RCC 7860 (cell line): ENCODE measurements at regions not wholly inside any gene's neighbourhood (a gene's known extent, or its start where the extent isn't known, plus 50 kb on each side); places are given as distances from the start of the nearest gene placed in this dataset.
"Not testable (repeated sequence)": the region's sequence is repeated elsewhere in the genome, so short reads cannot be mapped to it uniquely, and the experiment has no call there.

Experiments used
- DNase-seq: peaks from one replicate; pipeline ENCODE4 v3.0.0-alpha.2; 2015; ENCODE audit warnings: low spot score
- FAIRE-seq: peaks from 2 replicates; lab custom pipeline; 2012; peaks lifted over from hg19 to GRCh38; lab: Jason Lieb, UNC

- FAIRE-seq (no peak), DNase-seq (no peak)
Measured at GRCh38 chr13:58472483-58472882, 840.9 kb downstream of the PCDH17 start.

- DNase-seq, result no peak
- no peak for FAIRE-seq
Measured at GRCh38 chr13:58474581-58474980, 843.0 kb downstream of the PCDH17 start.

GRCh38 chr13:58476206-58476918 is 844.8 kb downstream of the PCDH17 start:
- no peak for DNase-seq
- no peak for FAIRE-seq

GRCh38 chr13:58478858-58479257 is 847.3 kb downstream of the PCDH17 start:
- DNase-seq, result no peak

GRCh38 chr13:58480061-58480460 is 848.5 kb downstream of the PCDH17 start:
- FAIRE-seq (no peak), DNase-seq (no peak)

More at GRCh38 chr13:58478858-58479257, 847.3 kb downstream of the PCDH17 start:
- FAIRE-seq, result no peak

- no peak for FAIRE-seq
Measured at GRCh38 chr13:58488251-58488650, 856.7 kb downstream of the PCDH17 start.

GRCh38 chr13:58495668-58496067 is 864.1 kb downstream of the PCDH17 start:
- FAIRE-seq (no peak), DNase-seq (no peak)

More at GRCh38 chr13:58488251-58488650, 856.7 kb downstream of the PCDH17 start:
- DNase-seq, result no peak

- FAIRE-seq (no peak), DNase-seq (no peak)
Measured at GRCh38 chr13:58500938-58501337, 869.4 kb downstream of the PCDH17 start.

- FAIRE-seq, DNase-seq: not testable (repeated sequence)
Measured at GRCh38 chr13:58504202-58504700, 872.7 kb downstream of the PCDH17 start.

- FAIRE-seq, result not testable (repeated sequence)
Measured at GRCh38 chr13:58505262-58505920, 873.8 kb downstream of the PCDH17 start.

GRCh38 chr13:58528351-58528750 is 896.8 kb downstream of the PCDH17 start:
- no peak for DNase-seq
- no peak for FAIRE-seq

More at GRCh38 chr13:58505262-58505920, 873.8 kb downstream of the PCDH17 start:
- DNase-seq, result not testable (repeated sequence)

GRCh38 chr13:58531614-58532013 is 900.1 kb downstream of the PCDH17 start:
- no peak for DNase-seq

GRCh38 chr13:58542530-58542929 is 911.0 kb downstream of the PCDH17 start:
- FAIRE-seq (no peak), DNase-seq (no peak)

More at GRCh38 chr13:58531614-58532013, 900.1 kb downstream of the PCDH17 start:
- FAIRE-seq, result no peak

GRCh38 chr13:58547419-58547818 is 915.9 kb downstream of the PCDH17 start:
- no peak for FAIRE-seq
- DNase-seq, result no peak

- no peak for DNase-seq
- no peak for FAIRE-seq
Measured at GRCh38 chr13:58566176-58566575, 934.6 kb downstream of the PCDH17 start.

- DNase-seq, result no peak
- no peak for FAIRE-seq
Measured at GRCh38 chr13:58573743-58574142, 942.2 kb downstream of the PCDH17 start.

- DNase-seq (no peak), FAIRE-seq (no peak)
Measured at GRCh38 chr13:58574791-58575190, 943.2 kb downstream of the PCDH17 start.

GRCh38 chr13:58579468-58579867 is 947.9 kb downstream of the PCDH17 start:
- DNase-seq (no peak), FAIRE-seq (no peak)

GRCh38 chr13:58583966-58584365 is 952.4 kb downstream of the PCDH17 start:
- FAIRE-seq, result no peak
- DNase-seq, result no peak

GRCh38 chr13:58584610-58585009 is 953.1 kb downstream of the PCDH17 start:
- FAIRE-seq, result no peak

GRCh38 chr13:58587183-58587582 is 955.6 kb downstream of the PCDH17 start:
- FAIRE-seq, result no peak
- no peak for DNase-seq

More at GRCh38 chr13:58584610-58585009, 953.1 kb downstream of the PCDH17 start:
- DNase-seq, result no peak

- DNase-seq (no peak), FAIRE-seq (no peak)
Measured at GRCh38 chr13:58592052-58592451, 960.5 kb downstream of the PCDH17 start.
